Neuron (in vitro differentiated cells): ENCODE measurements at regions not wholly inside any gene's neighbourhood (a gene's known extent, or its start where the extent isn't known, plus 50 kb on each side); places are given as distances from the start of the nearest gene placed in this dataset.

Source experiments
- H2AFZ ChIP-seq: one replicate; pipeline ENCODE4 v1.6.1; 2013; ENCODE audit warnings: low read depth, mild to moderate bottlenecking, inconsistent platforms, low read length, moderate library complexity
- H3K27me3 ChIP-seq: one replicate; pipeline ENCODE4 v1.6.1; 2013; ENCODE audit warnings: low read length; ENCODE audit not compliant: insufficient read depth
- H3K36me3 ChIP-seq: one replicate; pipeline ENCODE4 v1.6.1; 2013; ENCODE audit warnings: low read length; ENCODE audit not compliant: insufficient read depth
- H3K4me1 ChIP-seq: one replicate; pipeline ENCODE4 v1.6.1; 2013; ENCODE audit warnings: low read length; ENCODE audit not compliant: insufficient read depth
- H3K4me3 ChIP-seq: 2 replicates; pipeline ENCODE4 v1.5.1; 2013; ENCODE audit warnings: mild to moderate bottlenecking, low read length, moderate library complexity
- H3K9me3 ChIP-seq: one replicate; pipeline ENCODE4 v1.6.1; 2013; ENCODE audit warnings: low read length

GRCh38 chr9:28538132-28538531 lies 964.9 kb upstream of the C9orf72 start:
- Histone ChIP-seq H3K4me1 (peaks cover 9% of the 10 kb centered on the region), H3K4me3 (no peak overlapping the region), H3K36me3 (no peaks in the 10 kb centered on the region), H2AFZ (no peak overlapping the region), H3K9me3 (no peaks in the 10 kb centered on the region), H3K27me3 (no peaks in the 10 kb centered on the region)

GRCh38 chr9:28539434-28540070 lies 966.3 kb upstream of the C9orf72 start:
- Histone ChIP-seq H3K36me3 (no peaks in the 10 kb centered on the region), H2AFZ (no peak overlapping the region), H3K9me3 (no peaks in the 10 kb centered on the region), H3K4me3 (no peak overlapping the region), H3K27me3 (no peaks in the 10 kb centered on the region), H3K4me1 (peaks cover 9% of the 10 kb centered on the region)

- no peaks in the 10 kb centered on the region for H3K36me3 ChIP-seq
- H3K27me3 ChIP-seq: no peaks in the 10 kb centered on the region
- H3K4me3 ChIP-seq: no peak overlapping the region
- no peaks in the 10 kb centered on the region for H3K9me3 ChIP-seq
- H2AFZ ChIP-seq: no peak overlapping the region
- no peaks in the 10 kb centered on the region for H3K4me1 ChIP-seq
These were observed 969.6 kb upstream of the C9orf72 start for GRCh38 chr9:28542928-28543327.

- no peaks in the 10 kb centered on the region for H3K27me3 ChIP-seq
- H3K9me3 ChIP-seq: no peaks in the 10 kb centered on the region
- H3K36me3 ChIP-seq: no peaks in the 10 kb centered on the region
- no peak overlapping the region for H3K4me3 ChIP-seq
- H2AFZ ChIP-seq: no peak overlapping the region
- H3K4me1 ChIP-seq: no peaks in the 10 kb centered on the region
These were observed 974.2 kb upstream of the C9orf72 start for GRCh38 chr9:28547527-28547926.

- Histone ChIP-seq H3K4me1 (no peaks in the 10 kb centered on the region), H3K4me3 (no peak overlapping the region), H3K36me3 (no peaks in the 10 kb centered on the region), H2AFZ (no peak overlapping the region), H3K27me3 (no peaks in the 10 kb centered on the region), H3K9me3 (no peaks in the 10 kb centered on the region)
These were observed 990.1 kb upstream of the C9orf72 start for GRCh38 chr9:28563291-28563934.

- H2AFZ ChIP-seq: no peak overlapping the region
- no peaks in the 10 kb centered on the region for H3K27me3 ChIP-seq
- H3K4me1 ChIP-seq: no peaks in the 10 kb centered on the region
- no peaks in the 10 kb centered on the region for H3K36me3 ChIP-seq
- no peak overlapping the region for H3K4me3 ChIP-seq
- no peaks in the 10 kb centered on the region for H3K9me3 ChIP-seq
These were observed 1010.6 kb upstream of the C9orf72 start for GRCh38 chr9:28583832-28584231.

GRCh38 chr9:28584542-28584941 lies 1011.3 kb upstream of the C9orf72 start:
- no peak overlapping the region for H2AFZ ChIP-seq
- no peak overlapping the region for H3K4me3 ChIP-seq
- no peaks in the 10 kb centered on the region for H3K36me3 ChIP-seq
- H3K27me3 ChIP-seq: no peaks in the 10 kb centered on the region
- H3K9me3 ChIP-seq: no peaks in the 10 kb centered on the region
- no peaks in the 10 kb centered on the region for H3K4me1 ChIP-seq

GRCh38 chr9:28587052-28587451 lies 1013.8 kb upstream of the C9orf72 start:
- Histone ChIP-seq H3K4me3 (no peak overlapping the region), H3K9me3 (no peaks in the 10 kb centered on the region), H3K27me3 (no peaks in the 10 kb centered on the region), H2AFZ (no peak overlapping the region), H3K36me3 (no peaks in the 10 kb centered on the region), H3K4me1 (no peaks in the 10 kb centered on the region)

GRCh38 chr9:28598408-28598807 lies 1025.1 kb upstream of the C9orf72 start:
- no peak overlapping the region for H3K4me3 ChIP-seq
- no peak overlapping the region for H2AFZ ChIP-seq
- no peaks in the 10 kb centered on the region for H3K27me3 ChIP-seq
- H3K4me1 ChIP-seq: no peaks in the 10 kb centered on the region
- H3K9me3 ChIP-seq: no peaks in the 10 kb centered on the region
- H3K36me3 ChIP-seq: no peaks in the 10 kb centered on the region

GRCh38 chr9:28600226-28600625 lies 1026.9 kb upstream of the C9orf72 start:
- no peak overlapping the region for H2AFZ ChIP-seq
- H3K27me3 ChIP-seq: no peaks in the 10 kb centered on the region
- H3K4me1 ChIP-seq: no peaks in the 10 kb centered on the region

GRCh38 chr9:28607843-28608242 lies 1034.6 kb upstream of the C9orf72 start:
- Histone ChIP-seq H3K4me3 (no peak overlapping the region), H3K4me1 (no peaks in the 10 kb centered on the region), H3K36me3 (no peaks in the 10 kb centered on the region), H3K9me3 (no peaks in the 10 kb centered on the region), H2AFZ (no peak overlapping the region), H3K27me3 (no peaks in the 10 kb centered on the region)

More at GRCh38 chr9:28600226-28600625, 1026.9 kb upstream of the C9orf72 start:
- no peaks in the 10 kb centered on the region for H3K9me3 ChIP-seq
- no peak overlapping the region for H3K4me3 ChIP-seq
- no peaks in the 10 kb centered on the region for H3K36me3 ChIP-seq

- H2AFZ ChIP-seq: no peak overlapping the region
- no peaks in the 10 kb centered on the region for H3K4me1 ChIP-seq
These were observed 1037.1 kb upstream of the C9orf72 start for GRCh38 chr9:28610339-28610738.

GRCh38 chr9:28616310-28616709 lies 1043.0 kb upstream of the C9orf72 start:
- no peak overlapping the region for H3K4me3 ChIP-seq
- H3K4me1 ChIP-seq: peaks cover 7% of the 10 kb centered on the region
- H3K27me3 ChIP-seq: no peaks in the 10 kb centered on the region
- H3K36me3 ChIP-seq: no peaks in the 10 kb centered on the region
- no peak overlapping the region for H2AFZ ChIP-seq
- no peaks in the 10 kb centered on the region for H3K9me3 ChIP-seq

More at GRCh38 chr9:28610339-28610738, 1037.1 kb upstream of the C9orf72 start:
- no peaks in the 10 kb centered on the region for H3K36me3 ChIP-seq
- no peaks in the 10 kb centered on the region for H3K27me3 ChIP-seq
- H3K9me3 ChIP-seq: no peaks in the 10 kb centered on the region
- no peak overlapping the region for H3K4me3 ChIP-seq

GRCh38 chr9:28620011-28620410 lies 1046.7 kb upstream of the C9orf72 start:
- Histone ChIP-seq H3K9me3 (no peaks in the 10 kb centered on the region), H3K4me1 (peaks cover 7% of the 10 kb centered on the region), H3K27me3 (no peaks in the 10 kb centered on the region), H2AFZ (peak overlapping the region; percentile 36), H3K36me3 (no peaks in the 10 kb centered on the region), H3K4me3 (no peak overlapping the region)
